ENCODE measurements at regions not wholly inside any gene's neighbourhood (a gene's known extent, or its start where the extent isn't known, plus 50 kb on each side); places are given as distances from the start of the nearest gene placed in this dataset.

DNA sequence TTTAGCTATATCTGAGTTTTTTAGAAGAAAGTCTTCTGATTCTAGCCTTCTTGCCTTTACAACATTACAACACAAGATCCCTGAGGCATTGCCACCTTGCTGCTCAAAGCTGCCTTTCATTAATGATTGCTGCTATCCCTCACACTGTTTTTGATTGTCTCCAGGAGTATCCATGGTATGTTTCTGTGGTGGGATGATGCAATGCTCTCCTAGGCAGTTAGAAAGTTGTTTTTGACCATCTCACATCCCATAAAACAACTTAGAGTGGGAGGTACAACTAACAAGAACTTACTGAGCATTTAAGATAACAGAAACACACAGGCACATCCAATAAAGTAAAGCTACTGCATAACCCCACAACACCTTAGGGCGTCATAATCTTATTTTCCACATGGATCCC lies 1156.0 kb upstream of the LRRTM3 start:
- Histone ChIP-seq H3K4me3 (no peak overlapping the region), H3K36me3 (no peaks in the 10 kb centered on the region), H3K27ac (no peak overlapping the region), H3K27me3 (no peaks in the 10 kb centered on the region), H3K9me3 (no peaks in the 10 kb centered on the region), H3K4me1 (no peaks in the 10 kb centered on the region)
- TF ChIP-seq, protein P1, sequence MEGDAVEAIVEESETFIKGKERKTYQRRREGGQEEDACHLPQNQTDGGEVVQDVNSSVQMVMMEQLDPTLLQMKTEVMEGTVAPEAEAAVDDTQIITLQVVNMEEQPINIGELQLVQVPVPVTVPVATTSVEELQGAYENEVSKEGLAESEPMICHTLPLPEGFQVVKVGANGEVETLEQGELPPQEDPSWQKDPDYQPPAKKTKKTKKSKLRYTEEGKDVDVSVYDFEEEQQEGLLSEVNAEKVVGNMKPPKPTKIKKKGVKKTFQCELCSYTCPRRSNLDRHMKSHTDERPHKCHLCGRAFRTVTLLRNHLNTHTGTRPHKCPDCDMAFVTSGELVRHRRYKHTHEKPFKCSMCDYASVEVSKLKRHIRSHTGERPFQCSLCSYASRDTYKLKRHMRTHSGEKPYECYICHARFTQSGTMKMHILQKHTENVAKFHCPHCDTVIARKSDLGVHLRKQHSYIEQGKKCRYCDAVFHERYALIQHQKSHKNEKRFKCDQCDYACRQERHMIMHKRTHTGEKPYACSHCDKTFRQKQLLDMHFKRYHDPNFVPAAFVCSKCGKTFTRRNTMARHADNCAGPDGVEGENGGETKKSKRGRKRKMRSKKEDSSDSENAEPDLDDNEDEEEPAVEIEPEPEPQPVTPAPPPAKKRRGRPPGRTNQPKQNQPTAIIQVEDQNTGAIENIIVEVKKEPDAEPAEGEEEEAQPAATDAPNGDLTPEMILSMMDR (IDR thresholded peaks at IDR 0.05) = no peak
- no peak for TF ChIP-seq POLR2A (IDR thresholded peaks at IDR 0.05)
- no peak for DNase-seq

DNA sequence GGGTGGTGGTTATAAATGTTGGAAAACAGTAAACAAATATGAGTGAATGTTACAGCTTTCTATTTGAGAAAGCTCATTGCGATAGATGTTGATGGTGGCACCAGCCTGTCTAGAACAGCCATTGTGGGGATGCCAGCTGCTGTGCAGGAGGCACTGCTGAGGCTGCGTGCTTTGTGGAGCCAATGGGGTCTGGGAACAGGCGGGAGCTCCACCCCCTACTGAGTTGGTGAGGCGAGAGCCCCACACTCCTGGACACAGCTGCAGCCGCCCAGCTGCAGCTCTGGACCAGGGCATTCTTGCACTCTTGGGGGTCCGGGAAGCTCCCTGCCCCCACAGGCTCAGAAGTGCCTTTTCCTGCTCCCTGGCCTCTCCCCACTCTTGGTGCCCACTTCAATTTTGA lies 1147.1 kb upstream of the LRRTM3 start:
- no peak overlapping the region for H3K4me3 ChIP-seq
- H3K27me3 ChIP-seq = no peaks in the 10 kb centered on the region
- no peak for TF ChIP-seq POLR2A (IDR thresholded peaks at IDR 0.05)
- TF ChIP-seq, protein P1 (IDR thresholded peaks at IDR 0.05) = no peak

DNA sequence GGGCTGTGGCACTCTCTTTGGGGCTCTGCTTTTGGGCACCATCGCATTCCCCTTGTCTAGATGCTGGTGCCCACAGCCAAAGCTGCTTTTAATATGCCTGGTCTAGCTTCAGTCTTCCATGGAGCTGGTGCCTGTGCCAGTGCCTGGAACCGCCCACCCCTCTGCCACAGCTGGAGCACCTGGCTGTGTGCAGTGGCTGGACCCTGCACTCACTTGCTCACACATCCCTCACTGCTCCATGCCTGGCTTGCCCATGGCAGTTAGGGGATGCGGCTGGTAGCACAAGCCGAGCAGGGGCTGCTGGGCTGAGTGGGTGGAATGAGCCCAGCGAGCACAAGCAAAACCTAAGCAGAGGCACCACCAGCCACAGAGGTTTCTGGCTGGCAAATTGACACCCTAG lies 1145.9 kb upstream of the LRRTM3 start:
- Histone ChIP-seq H3K4me3 (no peak overlapping the region), H3K36me3 (no peaks in the 10 kb centered on the region), H3K27ac (no peak overlapping the region), H3K9me3 (no peaks in the 10 kb centered on the region), H3K27me3 (no peaks in the 10 kb centered on the region), H3K4me1 (no peaks in the 10 kb centered on the region)
- no peak for TF ChIP-seq POLR2A (IDR thresholded peaks at IDR 0.05)
- TF ChIP-seq, protein P1 (IDR thresholded peaks at IDR 0.05) = no peak
- DNase-seq = no peak

More for the DNA sequence above, 1147.1 kb upstream of the LRRTM3 start:
- H3K4me1 ChIP-seq = no peaks in the 10 kb centered on the region
- no peaks in the 10 kb centered on the region for H3K36me3 ChIP-seq
- no peak for DNase-seq
- H3K27ac ChIP-seq = no peak overlapping the region
- H3K9me3 ChIP-seq = no peaks in the 10 kb centered on the region

DNA sequence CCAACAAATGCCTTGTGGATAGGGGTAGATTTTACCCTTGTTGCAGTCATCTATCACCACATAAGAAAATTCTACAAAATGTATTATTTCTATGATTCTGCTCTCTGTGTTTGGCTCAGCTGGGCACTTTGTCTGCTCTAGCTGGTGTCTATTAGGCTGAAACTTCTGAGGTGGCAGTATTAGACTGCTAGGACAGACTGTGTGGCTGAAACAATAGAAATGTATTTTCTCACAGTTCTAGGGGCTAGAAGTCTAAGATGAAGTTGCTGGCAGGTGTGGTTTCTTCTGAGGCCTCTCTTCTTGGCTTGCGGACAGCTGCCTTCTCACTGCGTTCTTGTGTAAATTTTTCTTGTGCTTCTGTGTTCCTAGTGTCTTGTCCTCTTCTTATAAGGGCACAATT lies 1139.6 kb upstream of the LRRTM3 start:
- no peaks in the 10 kb centered on the region for H3K4me1 ChIP-seq
- H3K27me3 ChIP-seq = no peaks in the 10 kb centered on the region
- H3K4me3 ChIP-seq = no peak overlapping the region
- H3K36me3 ChIP-seq = no peaks in the 10 kb centered on the region
- TF ChIP-seq, protein P1 (IDR thresholded peaks at IDR 0.05) = no peak
- TF ChIP-seq POLR2A (IDR thresholded peaks at IDR 0.05) = no peak
- H3K27ac ChIP-seq = no peak overlapping the region
- DNase-seq = no peak
- no peaks in the 10 kb centered on the region for H3K9me3 ChIP-seq

DNA sequence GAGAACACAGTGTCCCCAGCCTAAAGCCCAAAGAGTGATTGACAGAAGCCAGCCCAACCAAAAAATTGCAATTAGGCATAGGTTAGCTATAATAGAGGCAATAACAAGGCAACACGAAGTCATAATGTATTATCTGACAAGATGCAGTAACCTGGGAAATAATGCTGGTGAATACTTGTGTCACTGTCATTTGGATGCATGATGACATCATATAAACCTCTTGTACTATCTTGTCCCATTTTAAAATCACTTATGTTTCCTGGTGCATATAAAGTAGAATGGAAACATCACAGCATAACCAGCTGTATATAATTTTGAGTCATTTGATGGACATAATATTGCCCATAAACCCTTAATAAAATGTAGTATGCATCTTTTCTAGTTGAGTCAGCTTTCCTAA lies 1138.3 kb upstream of the LRRTM3 start:
- Histone ChIP-seq H3K4me1 (no peaks in the 10 kb centered on the region), H3K9me3 (no peaks in the 10 kb centered on the region), H3K27me3 (no peaks in the 10 kb centered on the region), H3K4me3 (no peak overlapping the region), H3K27ac (no peak overlapping the region), H3K36me3 (no peaks in the 10 kb centered on the region)
- no peak for DNase-seq
- no peak for TF ChIP-seq POLR2A (IDR thresholded peaks at IDR 0.05)
- TF ChIP-seq, protein P1 (IDR thresholded peaks at IDR 0.05) = no peak

DNA sequence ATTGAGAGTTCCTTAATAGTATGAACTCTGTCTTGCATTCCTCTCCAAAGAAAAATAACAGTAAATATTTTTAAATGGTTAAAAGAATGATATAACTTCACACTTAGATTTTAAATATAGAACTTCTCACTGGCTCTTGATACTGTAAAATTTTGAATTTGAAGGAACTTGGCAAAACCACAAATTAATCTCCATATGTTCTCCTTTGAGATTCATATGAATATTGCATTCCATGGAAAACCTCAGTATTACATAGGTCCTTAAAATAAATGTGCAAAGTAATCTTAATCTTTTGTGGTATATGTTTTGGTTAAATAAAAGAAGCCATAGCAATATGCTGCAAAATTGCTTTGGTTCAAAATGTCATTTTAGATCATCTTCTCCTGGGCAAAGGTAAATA lies 1137.6 kb upstream of the LRRTM3 start:
- no peaks in the 10 kb centered on the region for H3K27me3 ChIP-seq
- H3K36me3 ChIP-seq = no peaks in the 10 kb centered on the region
- no peak overlapping the region for H3K27ac ChIP-seq
- no peak overlapping the region for H3K4me3 ChIP-seq
- no peaks in the 10 kb centered on the region for H3K4me1 ChIP-seq
- no peak for DNase-seq
- no peak for TF ChIP-seq POLR2A (IDR thresholded peaks at IDR 0.05)
- TF ChIP-seq, protein P1 (IDR thresholded peaks at IDR 0.05) = no peak
- H3K9me3 ChIP-seq = no peaks in the 10 kb centered on the region

All from Peyer's patch (tissue), 4 donors.